OCI-LY1 (cell line): ENCODE measurements at regions not wholly inside any gene's neighbourhood (a gene's known extent, or its start where the extent isn't known, plus 50 kb on each side); places are given as distances from the start of the nearest gene placed in this dataset.

Experiments used
- H2AFZ ChIP-seq: fragments of 200-600 bp; sonication (generic), shearing (Covaris generic); 2 replicates; pipeline ENCODE4 v1.6.0; 2014; ENCODE audit warnings: antibody characterized with exemption, mild to moderate bottlenecking, low read length
- H3F3A ChIP-seq: fragments of 200-600 bp; sonication (generic), shearing (Covaris generic); 2 replicates; pipeline ENCODE4 v1.6.0; 2014; ENCODE audit warnings: mild to moderate bottlenecking, antibody characterized with exemption, low read length, moderate library complexity; ENCODE audit not compliant: insufficient read depth
- H3K27ac ChIP-seq: fragments of 200-600 bp; sonication (generic); 2 replicates; pipeline ENCODE4 v1.5.1; 2014; ENCODE audit warnings: low read length, mixed run types, mild to moderate bottlenecking, low read depth; ENCODE audit not compliant: poor library complexity, severe bottlenecking
- H3K27me3 ChIP-seq: fragments of 200-600 bp; sonication (generic); 2 replicates; pipeline ENCODE4 v1.6.0; 2014; ENCODE audit warnings: antibody characterized with exemption, mild to moderate bottlenecking, low read length, moderate library complexity; ENCODE audit not compliant: insufficient read depth
- H3K36me3 ChIP-seq: fragments of 200-600 bp; sonication (generic); 2 replicates; pipeline ENCODE4 v1.6.1; 2014; ENCODE audit warnings: mild to moderate bottlenecking, antibody characterized with exemption, low read length, moderate library complexity, mixed read lengths; ENCODE audit not compliant: insufficient read depth
- H3K4me1 ChIP-seq: fragments of 200-600 bp; sonication (generic); 2 replicates; pipeline ENCODE4 v1.5.1; 2014; ENCODE audit warnings: mild to moderate bottlenecking, low read length, moderate library complexity; ENCODE audit not compliant: insufficient read depth, severe bottlenecking
- H3K4me2 ChIP-seq: fragments of 200-600 bp; sonication (generic), shearing (Covaris generic); 2 replicates; pipeline ENCODE4 v1.6.1; 2014; ENCODE audit warnings: low read length
- H3K4me3 ChIP-seq: fragments of 200-600 bp; sonication (generic); 2 replicates; pipeline ENCODE4 v1.5.1; 2014; ENCODE audit warnings: low read length, low read depth, mild to moderate bottlenecking, mixed read lengths; ENCODE audit not compliant: poor library complexity, severe bottlenecking
- H3K79me2 ChIP-seq: fragments of 200-600 bp; shearing (Covaris generic); 2 replicates; pipeline ENCODE4 v1.6.1; 2016; ENCODE audit warnings: mixed run types, low read length, mixed read lengths; ENCODE audit not compliant: insufficient read depth
- H3K9ac ChIP-seq: fragments of 200-600 bp; sonication (generic), shearing (Covaris generic); 2 replicates; pipeline ENCODE4 v1.6.1; 2014; ENCODE audit warnings: mild to moderate bottlenecking, low read length, mixed read lengths
- H3K9me2 ChIP-seq: fragments of 200-600 bp; sonication (generic), shearing (Covaris generic); 2 replicates; pipeline ENCODE4 v1.6.1; 2014; ENCODE audit warnings: low read depth, mild to moderate bottlenecking, low read length, mixed read lengths
- H3K9me3 ChIP-seq: fragments of 200-600 bp; shearing (Covaris generic); 2 replicates; pipeline ENCODE4 v1.6.1; 2014; ENCODE audit warnings: low read length, mixed read lengths
- H4K20me1 ChIP-seq: fragments of 200-600 bp; sonication (generic), shearing (Covaris generic); 2 replicates; pipeline ENCODE4 v1.6.0; 2016; ENCODE audit warnings: mild to moderate bottlenecking, low read length; ENCODE audit not compliant: insufficient read depth
- CTCF ChIP-seq: fragments of 200-600 bp; sonication (generic), shearing (Covaris generic); IDR thresholded peaks from 2 replicates; pipeline ENCODE4 v1.5.1; 2017; ENCODE audit warnings: mild to moderate bottlenecking, antibody characterized with exemption, low read length, moderate library complexity, mixed read lengths
- EZH2 ChIP-seq: fragments of 200-600 bp; sonication (generic), shearing (Covaris generic); IDR thresholded peaks from 2 replicates; pipeline ENCODE4 v1.8.0; 2017; ENCODE audit warnings: borderline replicate concordance, mixed run types, mild to moderate bottlenecking, antibody characterized with exemption, low read length, moderate library complexity, mixed read lengths

- Histone ChIP-seq H3K27me3 (0 out of 2 replicates have a peak, but pooled peaks cover 3% of the 10 kb centered on the region), H3K9ac (no peak overlapping the region), H3K9me2 (no peaks in the 10 kb centered on the region), H3K4me1 (peaks cover 15% of the 10 kb centered on the region), H3K27ac (no peak overlapping the region), H3K4me2 (no peak overlapping the region), H4K20me1 (no peaks in the 10 kb centered on the region), H3F3A (no peaks in the 10 kb centered on the region), H3K9me3 (no peaks in the 10 kb centered on the region), H3K4me3 (no peak overlapping the region), H3K36me3 (no peaks in the 10 kb centered on the region), H3K79me2 (no peaks in the 10 kb centered on the region), H2AFZ (no peak overlapping the region)
- no peak for TF ChIP-seq EZH2
- no peak for TF ChIP-seq CTCF
Measured at GRCh38 chr9:75451505-75451904, 363.2 kb downstream of the OSTF1 start.

- no peak overlapping the region for H3K4me2 ChIP-seq
- peaks cover 15% of the 10 kb centered on the region for H3K4me1 ChIP-seq
- TF ChIP-seq EZH2: no peak
- no peak for TF ChIP-seq CTCF
- 0 out of 2 replicates have a peak, but pooled peaks cover 3% of the 10 kb centered on the region for H3K27me3 ChIP-seq
- H4K20me1 ChIP-seq: no peaks in the 10 kb centered on the region
- H3K9me3 ChIP-seq: no peaks in the 10 kb centered on the region
- H3K9ac ChIP-seq: no peak overlapping the region
- H2AFZ ChIP-seq: no peak overlapping the region
- H3K36me3 ChIP-seq: no peaks in the 10 kb centered on the region
- H3F3A ChIP-seq: no peaks in the 10 kb centered on the region
- H3K79me2 ChIP-seq: no peaks in the 10 kb centered on the region
- no peak overlapping the region for H3K27ac ChIP-seq
- no peak overlapping the region for H3K4me3 ChIP-seq
- no peaks in the 10 kb centered on the region for H3K9me2 ChIP-seq
Measured at GRCh38 chr9:75452512-75452911, 364.2 kb downstream of the OSTF1 start.

GRCh38 chr9:75454043-75454442 is 365.7 kb downstream of the OSTF1 start:
- no peaks in the 10 kb centered on the region for H4K20me1 ChIP-seq
- H3K36me3 ChIP-seq: no peaks in the 10 kb centered on the region
- H3K4me1 ChIP-seq: peaks cover 15% of the 10 kb centered on the region
- 0 out of 2 replicates have a peak, but pooled peaks cover 3% of the 10 kb centered on the region for H3K27me3 ChIP-seq
- no peak overlapping the region for H2AFZ ChIP-seq
- H3K9me3 ChIP-seq: no peaks in the 10 kb centered on the region
- H3K4me2 ChIP-seq: no peak overlapping the region
- H3K79me2 ChIP-seq: no peaks in the 10 kb centered on the region
- no peaks in the 10 kb centered on the region for H3F3A ChIP-seq
- H3K9ac ChIP-seq: no peak overlapping the region
- H3K4me3 ChIP-seq: no peak overlapping the region
- no peak overlapping the region for H3K27ac ChIP-seq
- H3K9me2 ChIP-seq: no peaks in the 10 kb centered on the region
- TF ChIP-seq EZH2: no peak
- TF ChIP-seq CTCF: no peak
